ENCODE measurements at regions not wholly inside any gene's neighbourhood (a gene's known extent, or its start where the extent isn't known, plus 50 kb on each side); places are given as distances from the start of the nearest gene placed in this dataset.

DNA sequence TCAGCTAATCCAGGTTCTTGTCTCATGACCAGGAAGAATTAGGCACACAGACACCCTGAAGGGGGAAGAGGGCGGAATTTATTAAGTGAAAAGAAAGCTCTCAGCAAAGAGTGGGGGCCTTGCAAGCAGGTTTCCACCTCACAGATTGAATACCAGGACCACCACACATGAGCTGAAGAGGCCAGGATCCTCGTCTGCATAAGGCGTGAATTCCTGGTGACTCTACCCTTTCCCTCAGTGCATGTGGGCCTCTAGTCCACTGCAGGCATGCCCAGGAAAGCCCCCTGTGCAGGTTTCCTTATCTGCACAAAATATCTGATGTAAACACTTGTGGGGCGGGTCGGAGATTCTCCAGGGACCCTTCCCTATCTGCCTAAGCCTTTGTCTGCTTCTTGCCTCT, 782.1 kb upstream of the LRRN3 start:
- 87% methylated on average over 5 of the region's 5 CpGs for WGBS
- DNase-seq (ENCODE audit: low spot score), result no peak

DNA sequence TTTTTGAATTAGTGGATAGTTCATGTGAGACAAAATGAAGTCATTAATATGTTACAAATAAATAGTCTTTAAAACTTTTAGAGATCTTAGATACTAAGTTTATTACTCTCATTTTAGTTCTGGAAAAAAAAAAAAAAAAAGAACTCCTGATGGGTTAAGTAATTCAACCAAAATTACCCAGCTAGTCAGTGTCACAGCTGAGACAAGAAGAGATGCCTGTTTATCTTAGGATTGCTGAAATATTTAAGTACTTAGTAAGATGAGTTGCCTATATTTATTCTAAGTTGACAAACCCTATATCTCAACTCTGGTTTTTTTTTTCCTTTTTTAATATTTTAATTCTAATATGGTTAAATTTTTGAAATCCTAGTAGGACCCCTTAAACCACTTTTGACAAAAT, 781.0 kb upstream of the LRRN3 start:
- Histone ChIP-seq H3K4me3 (ENCODE audit: low read depth in 1 of 3, low read length in 3 of 3) (no peak overlapping the region), H3K27ac (ENCODE audit: low read depth in 1 of 2, low read length in 2 of 2) (no peak overlapping the region), H3K9me3 (ENCODE audit: control insufficient read depth in 4 of 4, low read length in 3 of 4) (peaks cover 0 to 8% (median 6%) of the 10 kb centered on the region in 4 donors), H3K4me1 (ENCODE audit: control insufficient read depth in 4 of 4, insufficient read depth in 4 of 4, low read length in 3 of 4) (no peaks in the 10 kb centered on the region), H3K36me3 (ENCODE audit: control insufficient read depth in 4 of 4, insufficient read depth in 3 of 4, low read depth in 1 of 4, low read length in 3 of 4) (no peaks in the 10 kb centered on the region), H3K27me3 (ENCODE audit: control insufficient read depth in 4 of 4, insufficient read depth in 4 of 4, low read length in 3 of 4) (no peaks in the 10 kb centered on the region), H3K9ac (ENCODE audit: low read depth in 1 of 2, low read length in 2 of 2) (no peak overlapping the region)
- DNase-seq (ENCODE audit: low spot score), result no peak
- no peak for TF ChIP-seq JUND (IDR thresholded peaks at IDR 0.05)
- TF ChIP-seq FOXA2 (IDR thresholded peaks at IDR 0.05), result no peak
- TF ChIP-seq REST (IDR thresholded peaks at IDR 0.05), result no peak
- TF ChIP-seq ATF3 (IDR thresholded peaks at IDR 0.05), result no peak
- TF ChIP-seq HNF4G (IDR thresholded peaks at IDR 0.05), result no peak
- no peak for TF ChIP-seq EGR1 (IDR thresholded peaks at IDR 0.05; ENCODE audit: low read depth in 2 of 2)
- TF ChIP-seq SP1 (IDR thresholded peaks at IDR 0.05), result no peak
- no peak for TF ChIP-seq FOXA1 (IDR thresholded peaks at IDR 0.05)
- no peak for TF ChIP-seq CTCF (IDR thresholded peaks at IDR 0.05; ENCODE audit: low read depth, low read length, missing input control)
- TF ChIP-seq, protein P1, sequence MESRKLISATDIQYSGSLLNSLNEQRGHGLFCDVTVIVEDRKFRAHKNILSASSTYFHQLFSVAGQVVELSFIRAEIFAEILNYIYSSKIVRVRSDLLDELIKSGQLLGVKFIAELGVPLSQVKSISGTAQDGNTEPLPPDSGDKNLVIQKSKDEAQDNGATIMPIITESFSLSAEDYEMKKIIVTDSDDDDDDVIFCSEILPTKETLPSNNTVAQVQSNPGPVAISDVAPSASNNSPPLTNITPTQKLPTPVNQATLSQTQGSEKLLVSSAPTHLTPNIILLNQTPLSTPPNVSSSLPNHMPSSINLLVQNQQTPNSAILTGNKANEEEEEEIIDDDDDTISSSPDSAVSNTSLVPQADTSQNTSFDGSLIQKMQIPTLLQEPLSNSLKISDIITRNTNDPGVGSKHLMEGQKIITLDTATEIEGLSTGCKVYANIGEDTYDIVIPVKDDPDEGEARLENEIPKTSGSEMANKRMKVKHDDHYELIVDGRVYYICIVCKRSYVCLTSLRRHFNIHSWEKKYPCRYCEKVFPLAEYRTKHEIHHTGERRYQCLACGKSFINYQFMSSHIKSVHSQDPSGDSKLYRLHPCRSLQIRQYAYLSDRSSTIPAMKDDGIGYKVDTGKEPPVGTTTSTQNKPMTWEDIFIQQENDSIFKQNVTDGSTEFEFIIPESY (IDR thresholded peaks at IDR 0.05), result no peak
- no peak for TF ChIP-seq NR2F2 (IDR thresholded peaks at IDR 0.05)
- no peak for TF ChIP-seq TAF1 (conservative IDR thresholded peaks at IDR 0.05)

More for the DNA sequence above, 782.1 kb upstream of the LRRN3 start:
- no peaks in the 10 kb centered on the region for H3K27me3 ChIP-seq (ENCODE audit: control insufficient read depth in 4 of 4, insufficient read depth in 4 of 4, low read length in 3 of 4)
- H3K4me1 ChIP-seq (ENCODE audit: control insufficient read depth in 4 of 4, insufficient read depth in 4 of 4, low read length in 3 of 4), result no peaks in the 10 kb centered on the region
- TF ChIP-seq RAD21 (IDR thresholded peaks at IDR 0.05) (no peak), REST (IDR thresholded peaks at IDR 0.05) (no peak), HNF4G (IDR thresholded peaks at IDR 0.05) (no peak), JUND (IDR thresholded peaks at IDR 0.05) (no peak), FOXA1 (IDR thresholded peaks at IDR 0.05) (no peak), FOXA2 (IDR thresholded peaks at IDR 0.05) (no peak)
- TF ChIP-seq, protein P1 (IDR thresholded peaks at IDR 0.05), result no peak
- peak overlapping the region in 1 of 3 donors; percentile 2 for H3K4me3 ChIP-seq (ENCODE audit: low read depth in 1 of 3, low read length in 3 of 3)
- no peak overlapping the region for H3K27ac ChIP-seq (ENCODE audit: low read depth in 1 of 2, low read length in 2 of 2)
- H3K9me3 ChIP-seq (ENCODE audit: control insufficient read depth in 4 of 4, low read length in 3 of 4), result peaks cover 0 to 8% (median 6%) of the 10 kb centered on the region in 4 donors
- no peak overlapping the region for H3K9ac ChIP-seq (ENCODE audit: low read depth in 1 of 2, low read length in 2 of 2)
- H3K36me3 ChIP-seq (ENCODE audit: control insufficient read depth in 4 of 4, insufficient read depth in 3 of 4, low read depth in 1 of 4, low read length in 3 of 4), result no peaks in the 10 kb centered on the region

All from liver (tissue), 8 donors.